ENCODE measurements at regions not wholly inside any gene's neighbourhood (a gene's known extent, or its start where the extent isn't known, plus 50 kb on each side); places are given as distances from the start of the nearest gene placed in this dataset.

DNA sequence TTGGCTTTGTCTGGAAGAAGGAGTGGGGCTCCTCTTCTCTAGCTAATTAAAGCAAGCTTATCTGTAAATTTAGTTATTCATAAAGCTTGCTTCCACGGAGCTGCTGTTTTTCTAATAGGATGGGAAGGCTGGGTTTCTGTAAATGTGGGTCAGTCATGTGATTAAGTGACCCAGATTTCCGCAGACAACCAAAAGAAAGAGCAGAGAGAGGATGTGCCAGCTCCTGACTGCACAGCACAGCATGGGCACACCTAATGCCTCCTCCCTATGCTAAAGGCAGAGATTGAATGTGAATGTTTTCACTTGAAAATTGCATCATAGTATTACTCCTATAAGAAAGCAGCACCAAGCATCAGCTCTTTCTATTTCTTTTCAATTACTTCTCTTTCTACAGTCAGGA lies 160.2 kb downstream of the FAT3 start:
- TF ChIP-seq, protein P1, sequence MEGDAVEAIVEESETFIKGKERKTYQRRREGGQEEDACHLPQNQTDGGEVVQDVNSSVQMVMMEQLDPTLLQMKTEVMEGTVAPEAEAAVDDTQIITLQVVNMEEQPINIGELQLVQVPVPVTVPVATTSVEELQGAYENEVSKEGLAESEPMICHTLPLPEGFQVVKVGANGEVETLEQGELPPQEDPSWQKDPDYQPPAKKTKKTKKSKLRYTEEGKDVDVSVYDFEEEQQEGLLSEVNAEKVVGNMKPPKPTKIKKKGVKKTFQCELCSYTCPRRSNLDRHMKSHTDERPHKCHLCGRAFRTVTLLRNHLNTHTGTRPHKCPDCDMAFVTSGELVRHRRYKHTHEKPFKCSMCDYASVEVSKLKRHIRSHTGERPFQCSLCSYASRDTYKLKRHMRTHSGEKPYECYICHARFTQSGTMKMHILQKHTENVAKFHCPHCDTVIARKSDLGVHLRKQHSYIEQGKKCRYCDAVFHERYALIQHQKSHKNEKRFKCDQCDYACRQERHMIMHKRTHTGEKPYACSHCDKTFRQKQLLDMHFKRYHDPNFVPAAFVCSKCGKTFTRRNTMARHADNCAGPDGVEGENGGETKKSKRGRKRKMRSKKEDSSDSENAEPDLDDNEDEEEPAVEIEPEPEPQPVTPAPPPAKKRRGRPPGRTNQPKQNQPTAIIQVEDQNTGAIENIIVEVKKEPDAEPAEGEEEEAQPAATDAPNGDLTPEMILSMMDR (IDR thresholded peaks at IDR 0.05; ENCODE audit: borderline replicate concordance, extremely low read depth, low read length, poor library complexity, severe bottlenecking), result no peak
- no peak for TF ChIP-seq EZH2 (IDR thresholded peaks at IDR 0.05; ENCODE audit: borderline replicate concordance, low read depth, low read length, severe bottlenecking)
